WTC11 (cell line): ENCODE measurements at regions not wholly inside any gene's neighbourhood (a gene's known extent, or its start where the extent isn't known, plus 50 kb on each side); places are given as distances from the start of the nearest gene placed in this dataset.

Source experiments
- ATAC-seq: fragments of 200-7000 bp; cut with Tn5 transposase; 2 replicates; pipeline ENCODE4 v1.10.0; 2021; ENCODE audit warnings: mild to moderate bottlenecking, moderate library complexity
- CTCF ChIA-PET: fragments of 300-600 bp; sonication (Branson Sonifier 250); formaldehyde crosslinking; loops from one replicate; lab custom pipeline; 2021; ENCODE audit warnings: antibody characterized with exemption; lab: Charles Lee
- POLR2A ChIA-PET: fragments of 350-600 bp; sonication (Branson Sonifier 250); formaldehyde crosslinking; loops from one replicate; lab custom pipeline; 2021; ENCODE audit warnings: antibody characterized with exemption; lab: Charles Lee
- DNase-seq: peaks from one replicate; pipeline ENCODE4 v3.0.0; 2021; ENCODE audit warnings: low spot score
- H3K27ac Mint-ChIP-seq: 2 replicates; pipeline ENCODE4 v1.8.0; 2021; ENCODE audit warnings: mixed read lengths
- H3K27me3 Mint-ChIP-seq: 2 replicates; pipeline ENCODE4 v1.8.0; 2021; ENCODE audit warnings: low read depth, mild to moderate bottlenecking, moderate library complexity, mixed read lengths
- H3K36me3 Mint-ChIP-seq: 2 replicates; pipeline ENCODE4 v1.8.0; 2021; ENCODE audit warnings: mixed read lengths
- H3K4me1 Mint-ChIP-seq: 2 replicates; pipeline ENCODE4 v1.8.0; 2022; ENCODE audit warnings: mixed read lengths
- H3K4me3 Mint-ChIP-seq: 2 replicates; pipeline ENCODE4 v1.8.0; 2021; ENCODE audit warnings: mild to moderate bottlenecking, moderate library complexity, mixed read lengths
- H3K9me3 Mint-ChIP-seq: 2 replicates; pipeline ENCODE4 v1.8.0; 2021; ENCODE audit warnings: mixed read lengths
- ATF3 ChIP-seq: sonication (generic); formaldehyde crosslinking; conservative IDR thresholded peaks from 2 replicates; pipeline ENCODE4 v1.8.1; 2022; ENCODE audit warnings: mild to moderate bottlenecking, missing genetic modification reagents
- CBFB ChIP-seq: sonication (generic); formaldehyde crosslinking; IDR thresholded peaks from 2 replicates; pipeline ENCODE4 v1.8.1; 2022; ENCODE audit warnings: mild to moderate bottlenecking, low read depth, missing genetic modification reagents
- CDX4 ChIP-seq: fragments of 250-450 bp; sonication (Bioruptor Pico); IDR thresholded peaks from 2 replicates; pipeline ENCODE4 v1.9.0; 2021; ENCODE audit warnings: moderate library complexity, mild to moderate bottlenecking, inconsistent platforms, borderline replicate concordance
- E2F1 ChIP-seq: sonication (generic); formaldehyde crosslinking; IDR thresholded peaks from 2 replicates; pipeline ENCODE4 v1.8.0; 2022; ENCODE audit warnings: mild to moderate bottlenecking, missing genetic modification reagents
- E2F5 ChIP-seq: sonication (generic); formaldehyde crosslinking; IDR thresholded peaks from 2 replicates; pipeline ENCODE4 v1.8.1; 2022; ENCODE audit warnings: mild to moderate bottlenecking, moderate library complexity, missing genetic modification reagents
- ERG ChIP-seq: fragments of 250-450 bp; sonication (Bioruptor Pico); IDR thresholded peaks from 2 replicates; pipeline ENCODE4 v1.8.0; 2021; ENCODE audit warnings: mild to moderate bottlenecking
- FOXK1 ChIP-seq: sonication (generic); formaldehyde crosslinking; IDR thresholded peaks from 2 replicates; pipeline ENCODE4 v1.8.0; 2022; ENCODE audit warnings: mild to moderate bottlenecking, moderate library complexity, missing genetic modification reagents
- FOXP4 ChIP-seq: sonication (generic); formaldehyde crosslinking; IDR thresholded peaks from 2 replicates; pipeline ENCODE4 v1.8.0; 2022; ENCODE audit warnings: mild to moderate bottlenecking, missing genetic modification reagents
- GRHL2 ChIP-seq: fragments of 250-450 bp; sonication (Bioruptor Pico); IDR thresholded peaks from 2 replicates; pipeline ENCODE4 v1.8.0; 2022; ENCODE audit warnings: mild to moderate bottlenecking, moderate library complexity; ENCODE audit not compliant: insufficient replicate concordance, severe bottlenecking
- IRF1 ChIP-seq: sonication (generic); formaldehyde crosslinking; IDR thresholded peaks from 2 replicates; pipeline ENCODE4 v1.8.0; 2023; ENCODE audit warnings: missing genetic modification reagents
- JAZF1 ChIP-seq: fragments of 250-450 bp; sonication (Bioruptor Pico); IDR thresholded peaks from 2 replicates; pipeline ENCODE4 v1.9.0; 2021; ENCODE audit warnings: moderate library complexity, mild to moderate bottlenecking, inconsistent platforms
- KAT7 ChIP-seq: sonication (generic); formaldehyde crosslinking; IDR thresholded peaks from 2 replicates; pipeline ENCODE4 v1.8.1; 2023; ENCODE audit warnings: missing genetic modification reagents, mild to moderate bottlenecking, borderline replicate concordance
- MLX ChIP-seq: sonication (generic); formaldehyde crosslinking; IDR thresholded peaks from 2 replicates; pipeline ENCODE4 v1.8.1; 2023; ENCODE audit warnings: mild to moderate bottlenecking, missing genetic modification reagents, moderate library complexity
- NFYB ChIP-seq: sonication (generic); formaldehyde crosslinking; conservative IDR thresholded peaks from 2 replicates; pipeline ENCODE4 v1.8.0; 2022; ENCODE audit warnings: low read depth, missing genetic modification reagents
- NR3C1 ChIP-seq: sonication (generic); formaldehyde crosslinking; conservative IDR thresholded peaks from 2 replicates; pipeline ENCODE4 v1.8.1; 2023; ENCODE audit warnings: low read depth, mild to moderate bottlenecking, missing genetic modification reagents
- RELA ChIP-seq: sonication (generic); formaldehyde crosslinking; IDR thresholded peaks from 2 replicates; pipeline ENCODE4 v1.8.1; 2022; ENCODE audit warnings: missing genetic modification reagents, mild to moderate bottlenecking, borderline replicate concordance
- SP1 ChIP-seq: sonication (generic); formaldehyde crosslinking; conservative IDR thresholded peaks from 2 replicates; pipeline ENCODE4 v1.8.1; 2022; ENCODE audit warnings: missing genetic modification reagents
- USF2 ChIP-seq: sonication (generic); formaldehyde crosslinking; IDR thresholded peaks from 2 replicates; pipeline ENCODE4 v1.8.1; 2023; ENCODE audit warnings: mild to moderate bottlenecking, missing genetic modification reagents, moderate library complexity
- ZNF219 ChIP-seq: sonication (generic); formaldehyde crosslinking; IDR thresholded peaks from 2 replicates; pipeline ENCODE4 v1.8.0; 2023; ENCODE audit warnings: missing genetic modification reagents, mild to moderate bottlenecking, borderline replicate concordance
- ZNF263 ChIP-seq: sonication (generic); formaldehyde crosslinking; IDR thresholded peaks from 2 replicates; pipeline ENCODE4 v1.8.1; 2022; ENCODE audit warnings: low read depth, mild to moderate bottlenecking, moderate library complexity, missing genetic modification reagents
- ZNF317 ChIP-seq: sonication (generic); formaldehyde crosslinking; IDR thresholded peaks from 2 replicates; pipeline ENCODE4 v1.8.1; 2023; ENCODE audit warnings: low read depth, mild to moderate bottlenecking, moderate library complexity, missing genetic modification reagents, borderline replicate concordance
- ZNF396 ChIP-seq: fragments of 250-450 bp; sonication (Bioruptor Pico); IDR thresholded peaks from 2 replicates; pipeline ENCODE4 v1.8.0; 2021; ENCODE audit warnings: mild to moderate bottlenecking, moderate library complexity, borderline replicate concordance

GRCh38 chr15:60128000-60128376 is 123.9 kb downstream of the FOXB1 start:
- Mint-ChIP-seq H3K4me1 (peaks cover 48% of the 10 kb centered on the region), H3K27me3 (peaks cover 2% of the 10 kb centered on the region), H3K4me3 (peak overlapping the region; percentile 71), H3K9me3 (no peaks in the 10 kb centered on the region), H3K36me3 (no peaks in the 10 kb centered on the region)
- POLR2A ChIA-PET, result interaction anchor here (0.6 kb wide), 1 partner anchor 243 kb away, joined by 5 read pairs; no protein-coding TSS in a partner anchor
- CTCF ChIA-PET, result interaction anchor here (0.8 to 3.4 kb wide), 12 partner anchors 9 to 210 kb away, joined by 3 to 19 read pairs (median 4); partner anchors contain the start of gene FOXB1
- TF ChIP-seq NFYB (CRISPR knock-in tag) (no peak), JAZF1 (CRISPR knock-in tag) (no peak), MLX (CRISPR knock-in tag) (no peak), USF2 (CRISPR knock-in tag) (no peak), ZNF219 (CRISPR knock-in tag) (no peak), SP1 (CRISPR knock-in tag) (no peak), IRF1 (no peak), FOXP4 (CRISPR knock-in tag) (no peak), ATF3 (no peak)
- TF ChIP-seq, all 79 proteins: peak for 0
- H3K27ac Mint-ChIP-seq, result peak overlapping the region; percentile 94
- ATAC-seq (no peak), DNase-seq (no peak)

DNA sequence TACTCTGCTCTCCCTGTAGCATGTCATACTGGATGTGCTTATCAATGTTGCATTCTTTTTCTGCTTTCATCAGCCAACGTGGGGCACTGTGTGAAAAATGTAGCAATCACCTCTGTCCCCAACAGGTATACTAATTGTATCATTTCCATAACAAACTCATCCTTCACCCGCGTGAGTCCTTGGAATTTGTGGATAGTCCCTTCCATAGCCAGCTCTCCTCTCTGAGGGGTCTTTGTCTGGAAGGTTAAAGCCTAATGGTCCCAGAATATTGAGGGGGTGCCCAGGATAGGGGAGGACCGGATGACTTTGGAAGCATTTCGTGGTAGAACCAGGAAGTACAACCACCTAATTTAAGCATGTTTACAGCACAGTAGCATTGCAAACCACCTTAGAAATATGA is 124.6 kb downstream of the FOXB1 start:
- Mint-ChIP-seq H3K9me3 (no peaks in the 10 kb centered on the region), H3K36me3 (no peaks in the 10 kb centered on the region), H3K27me3 (no peaks in the 10 kb centered on the region; the same call in 1 of the 2 replicates), H3K4me1 (peaks cover 48% of the 10 kb centered on the region), H3K4me3 (peak overlapping the region; percentile 71), H3K27ac (peak overlapping the region; percentile 75; the same call in 1 of the 2 replicates)
- ChIA-PET CTCF (interaction anchor here (1.0 to 3.4 kb wide), 7 partner anchors 10 to 211 kb away, joined by 3 to 19 read pairs (median 4); partner anchors contain the start of gene FOXB1), POLR2A (no interaction called here)
- peak; percentile 77 for ATAC-seq
- DNase-seq, result no peak
- TF ChIP-seq JAZF1 (CRISPR knock-in tag) (no peak), IRF1 (no peak), NR3C1 (CRISPR knock-in tag) (no peak), RELA (no peak), ZNF317 (CRISPR knock-in tag) (no peak), KAT7 (CRISPR knock-in tag) (no peak), USF2 (CRISPR knock-in tag) (no peak), ERG (CRISPR knock-in tag) (no peak), ZNF263 (CRISPR knock-in tag) (no peak), CDX4 (no peak), ZNF396 (CRISPR knock-in tag) (no peak), GRHL2 (CRISPR knock-in tag) (no peak), FOXK1 (no peak), E2F1 (CRISPR knock-in tag) (no peak), ATF3 (no peak), E2F5 (no peak), CBFB (no peak)
